SIG-M5 (cell line): ENCODE measurements at regions not wholly inside any gene's neighbourhood (a gene's known extent, or its start where the extent isn't known, plus 50 kb on each side); places are given as distances from the start of the nearest gene placed in this dataset.

Experiments
- DNase-seq: peaks from one replicate; lab custom pipeline; 2025; lab: John Stamatoyannopoulos, UW

DNA sequence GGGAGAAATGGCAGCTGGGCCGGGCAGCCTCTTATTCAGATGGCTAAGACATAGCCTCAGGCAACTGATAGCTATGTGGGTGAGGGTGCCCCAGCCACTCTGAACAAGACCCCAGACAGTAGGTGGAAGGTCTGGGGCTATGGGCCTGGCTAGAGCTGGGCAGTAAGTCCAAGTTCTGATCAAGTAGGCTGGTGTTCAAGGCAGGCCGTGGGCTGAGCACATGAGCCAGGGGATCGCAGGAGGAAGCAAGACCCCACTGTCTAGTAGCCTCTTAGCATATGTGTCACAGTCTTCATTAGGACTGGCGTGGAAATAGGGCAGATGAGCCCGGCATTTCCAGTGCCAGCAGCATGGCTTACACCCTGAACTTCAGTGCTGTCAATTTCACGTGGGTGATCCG, 192.1 kb downstream of the ADAMTS15 start:
- DNase-seq, result no peak

DNA sequence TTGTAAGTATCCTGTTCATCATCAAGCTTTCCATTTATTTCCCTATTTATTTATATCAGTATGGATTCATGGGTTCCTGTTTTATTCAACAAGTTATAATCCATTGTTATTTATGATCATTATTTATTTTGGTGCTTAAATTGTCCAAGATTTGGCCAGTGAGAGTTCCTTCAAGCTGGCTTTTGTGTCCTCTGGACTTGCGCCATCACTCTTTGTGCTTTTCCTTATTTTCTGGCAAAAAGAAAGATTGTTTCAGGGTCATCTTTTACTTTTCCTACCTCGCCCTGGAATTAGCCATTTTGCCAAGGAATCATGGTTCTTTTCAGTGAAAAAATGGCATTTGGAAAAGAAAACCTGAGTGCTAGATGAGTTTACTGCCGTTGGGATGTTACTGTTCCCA, 193.4 kb downstream of the ADAMTS15 start:
- DNase-seq, result no peak

DNA sequence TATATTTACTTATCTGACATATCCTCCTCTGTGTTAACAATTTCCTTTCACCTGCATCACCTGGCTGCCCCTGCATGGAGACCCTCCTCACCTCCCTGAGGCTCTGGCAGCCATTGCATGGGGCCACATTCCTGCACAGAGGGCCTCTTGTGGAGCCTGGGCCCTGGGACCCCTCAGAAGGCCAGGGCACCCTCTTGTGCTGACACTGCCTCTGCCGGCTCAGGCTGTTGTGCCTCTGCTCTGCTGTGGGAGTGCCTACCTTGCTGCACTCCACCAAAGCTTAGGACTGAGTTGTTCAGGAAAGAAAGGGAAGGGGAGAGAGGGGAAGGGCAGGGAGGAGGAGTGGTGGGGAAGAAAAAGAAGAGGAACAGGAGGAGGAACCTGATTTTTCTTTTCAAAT, 194.5 kb downstream of the ADAMTS15 start:
- DNase-seq, result no peak

DNA sequence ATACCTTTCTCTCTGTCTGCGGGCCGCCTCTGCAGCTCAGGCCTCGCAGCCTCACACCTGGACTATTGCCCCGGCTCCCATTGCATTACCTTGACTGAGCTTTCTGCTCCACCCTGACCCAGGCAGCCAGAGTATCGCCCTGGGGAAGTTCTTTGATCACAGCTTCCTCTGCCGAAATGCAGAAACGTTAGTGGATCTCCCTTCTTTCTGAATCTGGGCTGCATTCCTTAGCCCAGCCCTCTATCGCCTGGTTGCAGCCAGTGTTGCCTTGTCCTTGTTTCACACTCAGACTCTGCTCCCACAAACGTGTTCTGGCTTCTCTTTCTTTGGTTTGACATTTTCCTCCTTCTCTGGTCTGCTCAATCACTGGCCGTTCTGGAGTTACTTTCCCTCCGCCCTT, 195.7 kb downstream of the ADAMTS15 start:
- DNase-seq, result no peak

DNA sequence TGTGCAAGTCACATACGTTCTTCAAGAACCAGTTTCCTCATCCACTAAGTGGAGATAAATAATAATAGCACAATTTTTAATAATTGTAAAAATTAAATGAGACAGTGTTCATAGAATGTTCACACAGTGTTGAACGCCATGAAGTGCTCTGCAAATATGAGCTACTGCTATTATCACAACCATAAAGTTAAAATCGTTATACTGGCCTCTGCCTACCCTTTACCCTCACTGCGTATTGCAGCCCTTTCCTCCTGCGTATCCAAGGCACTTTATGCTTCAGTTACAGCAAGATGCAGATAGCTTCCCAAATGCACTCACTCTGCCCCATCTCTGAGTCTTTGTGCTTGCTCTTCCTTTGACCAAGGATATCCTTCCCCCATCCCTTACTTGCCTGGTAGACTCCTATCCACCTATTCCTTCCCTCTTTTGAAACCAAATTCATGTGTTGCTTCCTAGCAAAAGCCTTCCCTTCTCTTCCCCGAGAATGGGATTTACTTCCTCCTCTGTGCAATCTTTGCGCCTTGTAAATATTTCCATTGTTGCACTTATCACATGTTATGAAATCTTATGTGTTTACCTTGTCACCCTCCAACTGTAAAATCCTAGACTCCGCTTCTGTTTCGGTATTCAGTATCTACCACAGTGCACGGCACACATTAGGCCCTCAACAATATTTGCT, 196.9 kb downstream of the ADAMTS15 start:
- no peak for DNase-seq

DNA sequence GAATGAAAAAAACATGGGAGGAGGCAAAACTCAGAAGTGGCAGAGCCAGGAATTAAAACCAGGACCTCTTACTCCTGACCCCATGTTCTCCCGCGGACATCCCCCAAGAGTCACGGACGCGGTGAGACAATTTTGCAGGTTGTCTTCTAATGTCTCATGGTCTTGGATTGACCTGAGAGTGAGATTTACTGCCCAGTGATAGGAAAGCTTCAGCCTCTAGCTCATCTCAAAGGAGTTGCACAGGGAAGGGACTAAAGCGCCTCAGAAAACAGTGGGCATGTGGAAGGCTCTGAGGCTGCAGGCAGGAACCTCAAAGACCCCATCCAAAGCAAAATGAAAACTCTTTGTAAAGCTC, 197.4 kb downstream of the ADAMTS15 start:
- no peak for DNase-seq

DNA sequence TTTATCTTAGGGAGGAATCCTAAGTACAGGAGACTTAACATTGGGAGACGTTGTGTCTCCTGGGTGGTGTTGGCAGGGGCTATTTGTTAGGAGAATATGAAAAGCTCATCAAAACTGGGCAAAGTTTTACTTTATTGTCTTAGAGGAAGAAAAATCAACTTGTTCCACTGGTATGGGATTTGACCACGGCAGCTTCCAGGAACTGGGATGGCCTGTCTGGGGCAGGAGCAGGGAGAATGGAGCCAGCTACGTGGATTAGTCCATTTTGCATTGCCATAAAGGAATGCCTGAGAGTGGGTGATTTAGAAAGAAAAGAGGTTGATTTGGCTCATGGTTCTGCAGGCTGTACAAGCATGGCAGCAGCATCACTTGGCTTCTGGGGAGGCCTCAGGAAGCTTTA, 198.4 kb downstream of the ADAMTS15 start:
- no peak for DNase-seq

DNA sequence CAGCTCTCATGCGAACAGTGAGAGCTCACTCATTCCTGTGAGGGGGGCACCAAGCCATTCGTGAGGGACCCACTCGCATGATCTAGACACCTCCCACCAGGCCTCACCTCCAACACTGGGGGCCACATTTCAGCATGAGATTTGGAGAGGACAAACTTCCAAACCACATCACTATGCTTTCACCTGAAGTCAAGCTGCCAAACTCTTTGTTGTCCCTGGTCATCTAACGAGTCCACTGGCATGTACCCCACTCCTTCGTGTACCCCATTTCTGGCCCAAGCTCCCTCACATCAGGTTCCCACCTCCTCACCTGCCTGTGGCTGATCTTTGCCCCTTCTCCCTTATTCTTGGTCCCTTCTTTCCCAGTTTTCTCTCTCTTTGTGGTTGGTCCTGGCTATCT, 198.9 kb downstream of the ADAMTS15 start:
- no peak for DNase-seq

DNA sequence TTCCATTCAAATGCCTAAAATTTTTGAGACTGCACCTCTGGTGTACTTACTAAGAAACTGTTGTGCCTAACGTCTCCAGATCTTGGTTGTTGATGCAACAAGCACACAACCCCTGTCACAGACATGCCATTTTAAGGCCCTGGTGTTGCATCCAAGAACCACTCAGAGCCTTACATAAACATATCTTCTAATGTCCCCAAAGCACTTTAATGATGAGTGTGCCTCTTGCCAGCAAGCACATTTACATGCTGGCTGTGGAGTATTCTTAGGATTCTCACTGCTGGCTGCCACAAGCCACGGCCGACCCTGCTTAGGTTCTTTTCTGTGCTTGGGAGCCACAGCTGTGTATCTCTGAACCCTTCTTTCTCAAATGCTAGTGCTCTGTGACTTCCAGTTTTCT, 201.4 kb downstream of the ADAMTS15 start:
- DNase-seq, result no peak

DNA sequence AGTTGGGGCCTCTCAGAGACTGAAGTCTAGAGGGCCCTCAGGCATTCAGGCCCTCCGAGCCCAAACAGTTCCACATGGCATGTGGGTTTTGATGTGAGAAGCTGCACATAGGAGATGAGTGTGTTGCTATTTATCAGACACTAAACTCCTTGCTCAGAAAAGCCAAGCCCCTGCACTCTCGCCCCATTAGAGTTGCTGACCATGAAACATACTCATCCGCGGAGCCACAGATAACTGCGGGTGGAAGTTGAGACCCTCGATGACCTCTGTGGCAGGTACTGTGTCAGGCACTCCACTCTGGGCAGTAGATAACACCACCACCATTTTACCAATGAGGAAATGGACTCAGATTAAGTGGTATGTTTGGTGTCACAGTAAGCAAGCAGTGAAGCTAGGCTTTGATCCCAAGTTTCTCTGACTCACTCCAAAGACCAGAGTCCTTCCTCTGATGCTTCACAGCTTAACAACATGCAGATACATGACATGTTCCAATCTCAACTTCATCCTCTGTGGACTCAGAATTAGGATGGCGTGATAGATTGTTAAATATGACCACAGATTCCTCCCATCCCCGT, 202.1 kb downstream of the ADAMTS15 start:
- DNase-seq, result no peak

DNA sequence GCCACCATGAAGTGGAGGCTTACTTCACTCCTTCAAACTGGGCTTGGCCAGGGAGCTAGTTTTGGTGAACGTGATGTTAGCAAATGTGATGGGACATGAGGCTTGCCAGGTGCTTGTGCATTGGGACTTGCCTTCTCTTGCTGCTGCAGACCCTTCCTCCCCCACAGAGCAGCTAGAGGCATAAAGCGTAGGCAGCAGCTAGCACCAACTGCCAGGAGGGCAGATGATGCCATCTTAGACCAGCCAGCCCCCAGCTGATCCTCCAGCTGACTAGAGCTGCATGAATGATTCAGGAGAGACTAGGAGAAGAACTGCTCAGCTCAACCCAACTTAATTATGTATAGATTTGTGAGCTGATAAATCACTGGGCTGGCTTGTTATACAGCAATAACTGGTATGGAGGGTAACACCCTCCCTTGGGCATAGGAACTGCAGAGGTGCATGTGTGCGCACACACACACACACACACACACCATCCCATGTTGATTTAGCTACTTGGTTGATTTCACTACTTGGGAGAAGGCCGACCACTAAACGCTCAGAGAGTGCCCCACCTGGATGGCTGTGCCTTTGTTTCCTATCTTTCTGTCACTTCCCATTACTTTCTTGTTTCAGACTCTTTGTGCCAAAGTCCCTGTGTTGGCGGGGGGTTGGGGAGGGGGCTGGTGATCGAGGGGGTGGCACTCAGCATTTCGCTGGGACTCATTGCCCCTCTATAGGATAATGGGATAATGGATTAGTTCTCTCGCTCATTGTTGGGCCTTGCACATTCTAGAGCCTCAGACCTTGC, 202.8 kb downstream of the ADAMTS15 start:
- no peak for DNase-seq

DNA sequence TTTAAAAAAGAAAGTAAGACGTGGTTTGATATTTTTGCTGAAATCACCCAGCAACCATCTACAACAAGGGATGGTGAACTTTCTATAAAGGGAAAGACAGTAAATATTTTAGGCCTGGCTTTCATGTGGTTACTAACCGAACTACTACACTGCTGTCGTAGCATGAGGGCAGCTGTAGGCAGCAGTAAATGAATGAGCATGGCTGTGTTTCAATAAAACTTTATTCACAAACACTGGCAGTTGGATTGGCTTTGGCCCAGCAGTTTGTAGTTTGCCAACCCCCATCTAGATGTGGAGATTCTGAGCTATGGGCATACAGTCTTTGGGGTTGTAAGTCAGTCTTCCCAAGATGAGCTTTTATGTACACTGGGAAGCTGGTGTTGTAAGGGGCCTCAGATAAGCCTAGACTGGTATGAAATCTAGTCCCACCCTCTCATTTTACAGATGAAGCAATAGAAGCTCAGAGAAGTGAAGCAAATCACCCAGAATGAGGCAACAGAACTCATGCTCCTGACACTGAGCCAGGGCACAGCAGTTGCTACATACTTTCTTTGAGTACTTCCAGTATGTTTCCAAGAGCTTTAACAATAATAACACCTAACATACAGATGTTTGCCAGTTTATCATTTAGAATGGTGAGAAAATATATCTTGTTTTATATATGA, 204.4 kb downstream of the ADAMTS15 start:
- DNase-seq, result no peak

DNA sequence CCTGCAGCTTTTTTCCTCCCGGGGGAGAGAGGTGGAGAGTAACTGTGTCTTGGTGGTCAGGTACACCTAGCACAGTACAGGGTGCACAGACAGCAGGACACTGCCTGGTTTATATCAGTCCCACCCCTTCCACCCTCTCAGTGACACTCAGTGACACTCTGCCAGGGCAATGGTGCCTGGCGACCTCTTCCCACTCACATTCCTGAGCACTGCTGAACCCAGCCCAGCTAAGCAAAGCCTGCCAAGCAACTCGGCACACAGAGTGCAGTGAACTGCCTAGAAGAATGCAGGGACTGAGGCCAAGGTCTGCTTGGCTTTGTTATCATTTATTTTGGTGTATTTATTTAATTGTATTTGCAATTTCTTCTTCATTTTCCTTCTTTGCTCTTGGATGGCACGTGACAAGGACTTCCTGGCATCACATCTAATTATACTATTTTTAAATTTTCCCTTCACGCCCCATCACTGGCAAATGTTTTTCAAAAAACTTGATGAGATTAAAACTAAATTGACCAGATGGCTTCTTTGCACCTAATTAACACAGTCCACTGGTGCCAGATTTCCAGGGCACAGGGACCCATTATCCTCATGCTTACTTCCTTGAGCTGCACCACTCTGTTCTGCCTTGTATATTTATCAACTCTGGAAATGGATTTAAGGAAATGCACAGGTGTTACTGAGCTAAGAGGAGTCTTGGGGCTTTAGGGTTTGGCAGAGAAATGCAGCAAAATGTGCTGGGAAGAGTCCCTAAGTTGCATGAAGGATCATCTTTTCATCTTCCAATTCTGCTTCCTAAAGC, 205.6 kb downstream of the ADAMTS15 start:
- no peak for DNase-seq

DNA sequence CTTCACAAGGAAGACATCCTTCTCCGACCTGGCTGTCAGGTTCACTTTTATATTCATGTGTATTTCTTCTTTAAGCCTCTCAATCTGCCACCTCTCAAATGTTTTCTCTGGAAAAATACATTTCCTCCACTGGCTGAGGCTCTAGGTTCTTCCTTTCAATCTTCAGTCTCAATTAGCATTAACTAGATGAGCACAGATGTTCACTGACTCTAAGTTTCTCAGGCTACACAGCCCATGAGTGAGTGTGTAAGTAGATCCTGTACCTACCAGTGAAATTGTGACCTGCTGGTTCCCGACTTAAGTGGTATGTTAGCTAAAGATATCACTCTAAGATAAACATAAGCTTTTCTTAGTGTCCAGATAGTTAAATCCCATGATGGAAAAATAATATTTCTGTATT, 206.9 kb downstream of the ADAMTS15 start:
- no peak for DNase-seq

DNA sequence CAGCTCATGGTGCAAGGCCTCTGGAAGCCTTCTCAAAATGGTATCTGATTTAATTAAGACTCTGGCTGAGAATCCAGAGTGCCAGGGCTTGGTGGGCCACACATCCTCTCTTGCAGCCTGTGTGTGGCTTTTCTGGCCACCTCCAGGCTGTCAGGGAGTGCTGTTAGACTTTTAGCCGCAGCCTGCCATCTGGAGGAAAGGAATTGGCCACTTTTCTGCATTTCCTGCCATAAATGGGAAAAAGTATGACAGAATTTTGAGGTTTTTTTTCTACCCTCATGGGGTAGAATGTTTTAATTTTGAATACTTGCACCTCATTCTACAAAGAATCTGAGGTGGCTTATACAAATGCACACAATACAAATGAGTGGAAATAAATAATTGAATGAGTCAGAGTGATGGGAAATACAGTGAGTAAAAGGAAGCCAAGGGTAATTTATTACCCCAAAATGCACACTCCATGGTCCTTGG, 218.4 kb downstream of the ADAMTS15 start:
- DNase-seq, result no peak

DNA sequence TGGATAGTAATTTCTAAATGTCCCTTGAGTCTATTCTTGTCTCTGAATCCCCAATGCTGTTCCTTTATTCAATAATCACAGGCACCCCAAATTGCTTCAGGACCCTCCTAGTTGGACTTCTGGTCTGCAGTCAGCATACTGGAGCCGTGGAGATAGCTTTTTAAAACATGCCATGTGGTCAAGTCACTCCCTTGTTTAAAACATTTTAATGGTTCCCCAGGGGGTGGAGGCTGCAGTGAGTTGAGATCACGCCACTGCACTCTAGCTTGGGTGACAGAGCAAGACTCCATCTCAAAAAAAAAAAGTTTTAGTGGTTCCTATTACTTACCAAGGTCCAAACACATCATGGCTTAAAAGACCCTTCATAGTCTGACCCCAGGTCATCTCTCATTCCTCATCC, 220.3 kb downstream of the ADAMTS15 start:
- no peak for DNase-seq

DNA sequence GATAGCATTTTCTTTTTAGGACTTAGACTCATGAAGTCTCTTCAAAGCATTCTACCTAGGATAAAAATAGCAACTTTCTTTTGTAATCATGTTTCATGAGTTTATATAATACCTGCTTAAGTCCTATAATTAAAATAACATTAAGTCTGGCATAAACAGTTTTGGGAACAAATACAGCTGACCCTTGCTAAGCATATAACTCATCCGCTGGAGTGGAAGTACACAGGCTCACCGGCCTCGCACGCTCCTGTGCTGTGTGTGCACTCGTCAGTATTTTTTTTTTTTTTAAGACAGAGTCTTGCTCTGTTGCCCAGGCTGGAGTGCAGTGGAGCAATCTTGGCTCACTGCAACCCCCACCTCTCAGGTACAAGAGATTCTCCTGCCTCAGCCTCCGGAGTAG, 221.8 kb downstream of the ADAMTS15 start:
- DNase-seq, result no peak

DNA sequence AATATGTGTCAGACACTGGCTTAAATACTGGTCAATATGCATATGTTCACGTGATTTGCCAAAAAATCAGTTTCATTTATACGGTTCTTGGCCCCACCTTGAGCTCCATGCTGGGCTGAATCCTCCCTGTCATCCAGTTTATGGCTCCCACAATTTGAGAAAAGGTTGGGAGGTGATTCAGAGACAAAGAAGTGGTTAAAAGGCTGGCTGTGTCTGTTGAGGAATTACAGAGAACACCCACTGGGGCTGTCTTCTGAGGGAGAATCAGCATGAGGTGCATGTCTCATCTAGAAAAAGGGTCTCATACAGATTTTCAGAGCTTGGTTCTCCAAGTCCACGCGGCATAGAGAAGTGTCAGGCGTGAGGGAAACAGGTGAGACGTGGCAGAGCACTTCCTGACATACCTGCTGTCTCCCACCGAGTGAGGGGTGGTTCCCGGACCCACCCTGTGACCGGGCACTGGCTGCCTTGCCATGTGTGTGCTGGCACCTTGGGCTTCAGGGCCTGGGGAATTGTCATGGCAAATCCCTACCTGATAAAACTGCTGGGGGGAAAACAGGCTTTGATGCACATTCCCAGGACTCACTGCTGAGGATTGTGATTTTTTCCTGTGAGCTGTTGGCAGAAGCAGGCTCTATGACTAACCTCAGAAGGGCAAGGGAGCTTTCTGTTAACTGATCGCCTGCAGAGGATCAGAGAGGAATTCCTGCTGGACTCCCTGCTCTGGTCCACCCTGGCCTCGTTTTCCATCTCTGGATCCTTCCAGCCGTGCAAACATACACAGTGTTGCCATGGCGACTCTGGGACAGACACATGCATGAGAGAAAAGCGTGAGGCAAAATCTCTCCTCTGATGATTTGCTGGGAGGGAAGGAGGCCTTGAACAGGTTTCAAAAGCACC, 223.6 kb downstream of the ADAMTS15 start:
- no peak for DNase-seq

DNA sequence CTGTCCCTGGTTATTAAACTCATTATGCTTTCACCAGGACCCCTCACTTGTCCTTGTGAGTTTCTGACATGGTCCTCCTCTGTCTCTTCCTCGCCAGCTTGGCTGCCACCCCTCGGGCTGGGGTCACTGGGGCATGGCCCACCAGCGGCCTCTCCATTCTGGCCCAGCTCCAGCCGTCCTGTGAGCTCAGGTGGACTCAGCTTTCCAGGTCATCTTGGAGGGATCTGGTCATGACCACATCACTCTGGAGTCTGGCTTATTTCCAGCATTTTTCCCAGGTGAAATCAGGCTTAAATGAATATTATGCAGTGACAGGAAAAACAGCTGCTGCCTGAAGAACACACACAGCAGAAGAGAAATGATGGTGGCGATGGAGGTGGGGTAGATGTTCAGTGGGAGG, 224.5 kb downstream of the ADAMTS15 start:
- no peak for DNase-seq

DNA sequence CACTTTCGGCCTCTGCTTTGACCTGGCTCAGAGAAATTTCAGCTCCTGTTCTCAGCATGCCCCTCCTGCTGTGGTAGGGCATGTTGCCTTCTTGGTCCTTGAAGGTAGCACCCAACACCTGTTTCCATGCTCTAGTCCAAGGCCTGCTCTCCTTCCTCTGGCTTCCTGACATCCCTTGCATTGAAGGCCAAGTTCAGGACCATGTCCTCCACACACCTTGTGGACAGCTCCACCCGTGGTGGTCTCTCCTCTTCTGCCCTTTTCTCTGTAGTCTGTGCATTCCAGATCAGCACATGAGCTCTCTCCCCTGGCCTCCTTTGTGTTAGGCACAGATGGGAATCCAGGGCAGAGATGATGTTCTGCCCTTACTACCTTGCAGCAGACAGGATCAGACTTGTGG, 225.3 kb downstream of the ADAMTS15 start:
- no peak for DNase-seq

DNA sequence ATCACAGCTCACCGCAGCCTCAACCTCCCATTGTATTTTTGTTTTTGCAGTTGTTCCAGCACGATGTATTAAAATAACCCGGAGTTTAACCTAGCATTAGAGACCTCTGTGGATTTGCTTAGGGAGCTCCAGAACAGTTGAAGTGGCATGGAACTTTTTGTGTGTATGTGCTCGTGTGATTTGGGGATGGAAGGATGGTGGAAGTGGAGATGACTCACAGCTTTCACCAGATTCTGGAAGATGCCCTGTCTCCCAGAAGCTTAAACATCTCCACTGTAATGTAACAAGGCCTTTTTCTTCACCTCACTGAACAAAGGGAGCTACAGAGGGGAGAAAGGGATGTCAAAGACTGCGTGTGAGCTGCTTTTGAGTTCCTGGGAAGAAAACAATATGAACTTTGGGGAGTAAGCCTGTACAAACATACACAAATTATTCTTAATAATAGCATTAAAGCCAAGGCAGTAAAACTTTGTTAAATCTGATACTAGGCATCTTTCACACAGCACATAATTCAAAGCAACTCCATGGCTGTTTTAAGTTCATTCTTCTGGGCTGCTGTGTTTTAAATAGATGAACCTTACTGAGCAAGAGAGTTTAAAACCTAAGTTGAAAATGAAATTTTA, 226.4 kb downstream of the ADAMTS15 start:
- no peak for DNase-seq
